Muscle of back (tissue), 3 donors: ENCODE measurements at regions not wholly inside any gene's neighbourhood (a gene's known extent, or its start where the extent isn't known, plus 50 kb on each side); places are given as distances from the start of the nearest gene placed in this dataset.
"Not testable (repeated sequence)": the region's sequence is repeated elsewhere in the genome, so short reads cannot be mapped to it uniquely, and the experiment has no call there.

Experiments used
- DNase-seq, 3 donors: peaks; one replicate each; pipeline versions ENCODE4 v3.0.0 to v3.0.0-alpha.2; 2013

DNA sequence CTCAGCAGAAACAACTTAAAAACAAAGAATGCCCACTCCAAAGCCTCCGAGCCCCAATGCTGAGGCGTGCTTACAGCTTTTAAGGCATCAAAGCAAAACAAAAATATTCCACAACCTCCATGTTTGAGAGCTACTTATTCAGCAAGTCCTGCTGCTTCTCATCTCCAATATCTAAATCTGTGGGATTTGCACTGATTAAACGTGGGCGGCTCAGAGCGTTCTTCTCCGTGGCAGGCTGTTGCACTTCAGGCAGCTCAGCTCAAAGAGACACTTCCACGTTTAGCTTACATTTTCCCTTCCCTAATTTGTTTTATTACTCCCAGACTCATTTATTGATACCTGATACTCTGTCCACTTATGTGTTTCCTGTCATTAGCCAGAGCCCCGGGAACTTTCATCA lies 282.6 kb upstream of the MCTP2 start:
- peak in 2 of 3 donors; percentile 17 to 38 for DNase-seq

DNA sequence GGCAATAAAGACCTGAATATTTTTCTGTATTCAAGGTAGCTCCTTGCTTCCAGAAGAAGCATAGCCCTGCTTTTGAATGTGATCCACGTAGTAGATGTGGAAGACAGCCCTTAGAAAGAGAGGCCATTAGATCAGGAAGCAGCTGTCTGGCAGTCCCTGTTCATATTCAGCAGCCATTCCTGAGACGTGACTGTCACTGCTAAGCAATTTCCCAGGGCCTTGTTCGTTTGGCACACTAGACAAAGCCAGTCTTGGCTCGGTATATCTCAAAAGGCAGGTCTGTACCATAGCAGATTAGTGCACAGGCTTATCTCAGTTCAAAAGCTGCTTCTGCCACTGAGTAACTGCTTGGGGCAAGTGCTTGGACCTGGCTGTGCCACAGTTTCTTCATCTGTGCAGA lies 287.8 kb upstream of the MCTP2 start:
- DNase-seq, result peak; percentile 31 to 67 (median 34)

DNA sequence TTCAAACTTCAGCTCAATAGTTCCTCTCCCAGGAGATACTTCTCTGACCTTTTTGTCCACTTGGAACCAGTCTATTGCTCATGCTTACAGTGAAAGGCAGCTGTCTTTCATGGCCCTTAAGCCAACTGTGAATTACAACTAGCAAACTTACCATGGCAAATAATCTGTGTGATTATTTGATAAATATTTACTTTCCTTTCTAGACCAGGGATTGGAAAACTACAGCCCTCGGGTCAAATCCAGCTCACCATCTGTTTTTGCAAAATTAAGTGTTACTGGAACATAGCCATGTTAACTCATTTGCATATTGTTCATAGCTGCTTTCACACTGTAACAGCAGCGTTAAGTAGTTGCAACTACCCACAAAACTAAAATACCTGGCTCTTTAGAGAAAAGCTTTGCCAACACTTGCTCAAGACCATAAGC lies 289.1 kb upstream of the MCTP2 start:
- peak in 2 of 3 donors; percentile 22 to 68 for DNase-seq

DNA sequence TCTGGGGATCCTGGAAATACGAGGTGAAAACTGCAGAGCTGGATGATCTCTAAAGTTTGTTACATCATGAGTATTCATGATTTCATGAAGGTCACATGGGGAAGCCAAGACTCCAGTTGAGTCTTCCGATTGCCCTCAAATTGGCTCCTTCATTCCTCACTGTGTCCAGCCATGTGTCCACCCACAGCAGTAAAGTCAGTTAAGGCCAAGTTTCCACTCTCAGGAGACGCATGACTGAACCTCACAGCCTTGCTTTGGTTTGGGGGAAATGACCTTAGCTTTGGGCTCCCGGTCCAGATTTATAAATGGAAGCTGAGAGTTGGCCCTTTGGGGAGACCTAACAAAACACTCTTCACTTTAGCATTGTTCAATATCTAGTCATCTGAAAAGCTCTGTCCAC lies 289.7 kb upstream of the MCTP2 start:
- DNase-seq, result no peak

DNA sequence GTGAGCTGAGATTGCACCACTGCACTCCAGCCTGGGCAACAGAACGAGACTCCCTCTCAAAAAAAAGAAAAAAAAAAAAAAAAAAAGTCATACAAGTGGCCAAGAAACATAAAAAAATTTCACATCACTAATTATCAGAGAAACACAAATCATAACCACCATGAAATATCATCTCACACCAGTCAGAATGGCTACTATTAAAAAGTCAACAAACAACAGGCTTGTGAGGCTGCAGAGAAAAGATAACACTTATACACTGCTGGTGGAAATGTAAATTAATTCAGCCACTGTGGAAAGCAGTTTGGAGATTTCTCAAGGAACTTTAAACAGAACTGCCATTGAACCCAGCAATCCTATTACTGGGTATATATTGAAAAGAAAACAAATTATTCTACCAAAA lies 291.1 kb upstream of the MCTP2 start:
- DNase-seq, result no peak

DNA sequence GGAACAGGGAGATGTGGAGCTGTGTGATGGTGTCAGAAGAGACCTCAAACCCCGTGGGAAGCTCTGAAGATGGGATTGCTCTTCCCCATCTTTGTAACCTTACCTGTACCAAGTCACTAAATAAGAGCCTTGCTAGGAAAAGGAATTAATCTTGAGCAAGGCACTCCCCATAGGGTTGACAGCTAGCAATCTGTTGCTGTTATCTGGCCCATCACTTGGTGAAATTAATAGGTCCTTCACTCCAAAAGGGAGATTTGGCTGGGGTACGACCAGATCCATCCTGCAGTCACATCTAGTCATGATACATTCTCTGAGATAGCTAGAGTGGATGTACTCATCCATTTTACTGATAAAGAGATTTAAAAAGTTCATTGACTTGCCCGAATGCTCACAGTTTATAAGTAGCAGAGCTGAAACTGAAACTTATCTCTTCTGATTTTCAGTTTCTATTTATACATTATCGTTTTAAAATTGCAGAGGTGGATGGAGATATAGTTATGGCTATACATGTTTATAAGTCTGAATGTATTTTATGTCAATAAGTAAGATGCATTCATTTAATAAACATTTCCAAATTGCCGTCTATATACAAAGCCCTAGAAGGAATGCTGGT lies 299.1 kb upstream of the MCTP2 start:
- no peak for DNase-seq

DNA sequence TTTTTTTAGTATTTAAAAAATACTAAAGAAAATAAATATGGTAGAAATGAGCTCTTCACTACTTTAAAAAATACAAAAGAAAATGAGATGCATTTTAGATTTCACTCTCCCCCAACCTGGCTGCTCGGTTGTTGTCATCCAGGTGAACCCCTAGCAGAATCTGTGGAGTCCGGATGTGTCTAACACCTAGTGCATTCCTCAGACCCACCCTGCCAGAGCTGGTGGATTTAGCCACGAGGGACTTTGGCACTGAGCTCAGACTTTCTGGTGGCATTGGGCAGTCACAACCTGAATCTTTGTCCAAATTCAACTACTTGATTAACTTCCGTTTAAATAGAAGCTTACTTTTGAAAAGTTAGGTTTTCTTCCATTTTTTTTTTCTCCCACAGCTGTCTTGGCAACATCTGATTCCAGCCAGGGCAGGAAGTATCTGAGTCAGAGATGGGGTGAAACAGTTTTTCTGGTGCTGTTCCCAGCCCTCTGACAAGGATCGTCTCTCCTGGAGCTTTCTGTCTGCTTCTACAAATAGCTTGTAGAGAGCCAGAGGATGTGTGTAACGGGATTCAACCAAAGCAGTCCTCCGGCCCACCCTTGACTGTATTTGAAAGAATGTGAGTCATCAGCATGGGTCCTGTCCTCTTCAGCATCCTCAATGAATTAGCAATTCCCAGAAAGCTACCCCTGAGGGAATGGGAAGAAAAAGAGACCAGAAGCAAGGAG lies 301.8 kb upstream of the MCTP2 start:
- DNase-seq, result peak; percentile 86 to 95 (median 93)

DNA sequence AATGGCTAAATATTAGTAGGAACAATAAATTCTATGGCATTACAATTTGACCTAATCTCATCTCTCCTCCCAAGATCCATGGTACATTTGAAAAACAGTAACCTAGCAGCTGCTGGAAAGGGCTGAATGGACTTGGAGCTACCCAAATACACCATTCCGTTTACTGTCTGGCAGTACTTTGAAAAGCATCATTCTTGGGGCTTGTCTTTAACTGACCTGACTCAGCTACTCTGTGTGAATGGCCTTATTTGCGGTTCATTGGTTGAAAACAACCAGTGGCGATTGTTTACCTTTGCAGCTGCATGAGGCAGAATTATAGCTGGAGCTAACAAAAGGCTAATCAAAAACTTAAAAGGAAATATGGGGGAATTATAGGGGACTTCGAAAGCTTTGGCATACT lies 311.2 kb upstream of the MCTP2 start:
- DNase-seq, result no peak

DNA sequence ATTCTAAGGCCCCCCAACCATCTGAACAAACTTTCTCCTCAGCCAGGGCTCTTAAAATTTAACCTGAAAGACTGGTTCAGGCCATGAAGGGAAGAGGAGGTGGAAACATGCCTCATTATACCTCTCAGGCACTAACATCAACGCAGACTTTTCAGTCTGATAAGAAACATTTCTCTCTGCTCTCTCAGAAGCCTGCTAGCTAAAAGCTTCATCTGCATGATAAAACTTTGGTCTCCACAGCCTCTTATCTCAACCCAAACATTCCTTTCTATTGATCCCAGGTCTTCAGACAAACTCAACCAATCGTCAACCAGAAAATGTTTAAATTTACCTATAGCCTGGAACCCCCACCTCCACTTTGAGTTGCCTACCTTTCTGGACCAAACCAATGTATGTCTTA lies 312.6 kb upstream of the MCTP2 start:
- DNase-seq, result not testable (repeated sequence)

DNA sequence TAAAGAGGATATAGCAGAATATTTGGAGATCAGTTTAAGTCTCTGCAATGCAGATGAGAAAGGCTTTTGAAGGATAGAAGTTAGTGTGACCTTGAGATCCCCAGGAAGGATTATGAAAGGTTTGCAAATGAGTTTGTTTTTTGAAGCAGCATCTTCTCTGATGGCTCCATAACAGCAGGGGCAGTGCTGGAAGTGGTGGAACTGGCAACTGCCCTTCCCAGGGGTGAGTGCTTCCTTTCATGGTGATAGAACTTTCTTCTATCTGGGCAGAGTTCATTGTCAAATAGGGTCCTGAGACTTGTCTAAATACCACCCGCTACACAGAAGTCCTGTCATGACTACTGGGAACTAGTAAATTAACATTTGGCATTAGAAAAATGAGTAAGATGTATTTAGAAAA lies 314.2 kb upstream of the MCTP2 start:
- DNase-seq, result no peak

DNA sequence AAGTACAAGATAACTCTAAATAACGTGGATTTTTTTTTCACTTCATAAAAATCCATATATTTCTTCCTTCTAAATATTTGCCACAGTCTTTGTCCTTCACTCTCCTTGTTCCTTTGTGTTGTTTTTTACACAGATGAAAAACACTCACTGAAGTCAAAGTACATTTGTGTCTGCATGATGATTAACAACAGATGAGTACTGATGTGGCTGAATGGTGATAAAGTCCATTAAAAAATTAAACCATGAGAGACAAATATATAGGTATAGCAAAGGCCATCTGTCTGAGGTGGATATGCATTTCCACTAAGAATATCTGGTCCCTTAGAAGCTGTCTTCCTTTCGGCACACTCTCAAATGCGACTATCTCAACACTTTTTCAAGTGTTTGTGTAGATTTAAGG lies 317.5 kb upstream of the MCTP2 start:
- DNase-seq, result no peak

DNA sequence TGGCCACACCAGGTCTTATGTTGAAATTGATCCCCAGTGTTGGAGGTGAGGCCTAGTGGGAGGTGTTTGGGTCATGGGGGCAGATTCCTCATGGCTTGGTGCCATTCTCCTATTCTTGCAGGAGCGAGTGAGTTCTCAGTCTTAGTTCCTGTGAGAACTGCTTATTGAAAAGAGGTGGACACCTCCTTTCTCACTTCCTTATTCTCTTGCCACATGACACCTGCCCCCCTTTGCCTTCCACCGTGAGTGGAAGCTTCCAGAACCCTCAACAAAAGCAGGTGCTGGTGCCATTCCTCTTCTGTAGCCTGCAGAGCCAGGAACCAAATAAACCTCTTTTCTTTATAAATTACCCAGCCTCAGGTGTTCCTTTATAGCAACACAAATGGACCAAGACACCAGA lies 318.1 kb upstream of the MCTP2 start:
- no peak for DNase-seq

DNA sequence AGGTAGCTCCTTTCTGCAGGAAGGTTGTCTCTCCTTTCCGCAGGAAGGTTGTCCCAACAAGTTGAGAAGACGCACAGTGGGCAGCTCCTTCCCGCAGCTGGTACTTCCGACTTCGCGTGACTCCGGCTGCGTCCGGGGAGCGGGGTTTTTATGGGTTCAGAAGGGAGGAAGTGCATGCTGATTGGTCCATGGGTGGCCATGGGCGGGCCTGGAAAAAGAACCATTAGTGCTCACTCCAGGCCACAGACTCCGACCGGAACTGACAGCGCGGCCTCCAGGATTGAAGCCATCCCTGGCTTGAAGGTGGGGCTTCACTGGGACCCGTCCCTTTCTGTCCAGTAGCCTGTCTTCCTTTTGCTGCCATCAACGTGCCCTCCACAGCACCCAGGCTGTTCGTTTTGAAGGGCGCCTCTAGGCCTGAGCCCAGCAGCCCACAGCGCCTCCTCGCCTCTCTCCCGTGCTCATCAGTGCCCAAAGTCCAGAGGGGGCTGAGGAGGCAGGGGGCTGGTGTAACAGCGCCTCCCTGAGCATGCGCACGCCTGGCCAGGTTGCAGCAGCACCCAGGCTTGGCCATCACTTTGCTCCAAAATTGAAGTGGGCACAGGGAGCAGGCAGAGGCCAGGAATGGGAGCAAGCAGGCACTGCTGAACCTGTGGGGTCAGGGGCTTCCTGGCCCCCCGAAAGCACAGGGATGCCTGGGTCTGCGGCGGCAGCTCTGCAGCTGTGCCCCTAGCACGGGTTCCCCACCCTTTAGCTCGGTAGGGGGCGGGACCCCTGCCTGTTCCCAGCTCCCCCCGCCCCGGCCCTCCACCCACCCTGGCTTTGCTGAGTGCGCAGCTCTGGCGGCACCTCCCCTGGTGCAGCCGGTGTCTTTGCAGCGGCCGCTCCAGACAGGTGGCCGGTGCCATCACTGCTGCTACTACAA lies 330.6 kb upstream of the MCTP2 start:
- DNase-seq, result no peak

DNA sequence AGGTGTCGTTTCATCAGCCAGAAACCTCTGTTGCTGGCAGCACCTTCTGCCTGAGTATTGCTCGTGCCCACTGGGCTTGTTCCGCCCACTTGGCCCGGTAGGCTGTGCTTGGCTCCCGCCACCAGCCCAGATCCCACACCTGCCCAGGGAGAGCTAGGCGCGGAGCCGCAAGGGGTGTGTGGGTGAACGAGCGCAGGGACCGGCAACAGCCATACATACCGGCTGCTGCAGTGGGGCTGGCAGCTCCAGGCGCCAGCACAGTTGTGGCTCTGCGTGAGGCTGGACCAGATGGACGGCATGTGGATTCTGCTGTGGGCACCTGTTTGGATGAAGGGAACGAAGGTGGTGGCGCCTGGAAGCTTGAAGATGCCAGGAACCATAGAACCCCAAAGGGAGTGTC lies 331.5 kb upstream of the MCTP2 start:
- no peak for DNase-seq

DNA sequence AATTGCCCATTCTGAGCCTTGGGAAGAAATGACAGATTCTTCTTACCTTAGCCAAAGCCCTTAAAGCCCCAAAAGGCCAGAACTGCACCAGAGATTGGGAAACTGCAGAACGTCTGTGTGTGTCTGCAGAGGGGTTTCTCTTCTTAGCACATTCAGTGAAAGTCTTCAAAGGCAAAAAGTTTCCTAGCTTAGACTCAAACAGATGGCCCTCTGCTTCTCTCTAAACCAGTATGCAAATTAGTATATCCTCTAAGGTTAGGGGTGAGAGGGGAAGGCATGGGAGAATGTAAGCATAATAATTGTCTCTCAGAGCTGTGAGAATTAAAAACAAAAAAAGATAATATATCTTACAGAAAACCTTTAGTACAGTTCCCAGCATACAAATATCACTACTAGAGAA lies 334.0 kb upstream of the MCTP2 start:
- no peak for DNase-seq

DNA sequence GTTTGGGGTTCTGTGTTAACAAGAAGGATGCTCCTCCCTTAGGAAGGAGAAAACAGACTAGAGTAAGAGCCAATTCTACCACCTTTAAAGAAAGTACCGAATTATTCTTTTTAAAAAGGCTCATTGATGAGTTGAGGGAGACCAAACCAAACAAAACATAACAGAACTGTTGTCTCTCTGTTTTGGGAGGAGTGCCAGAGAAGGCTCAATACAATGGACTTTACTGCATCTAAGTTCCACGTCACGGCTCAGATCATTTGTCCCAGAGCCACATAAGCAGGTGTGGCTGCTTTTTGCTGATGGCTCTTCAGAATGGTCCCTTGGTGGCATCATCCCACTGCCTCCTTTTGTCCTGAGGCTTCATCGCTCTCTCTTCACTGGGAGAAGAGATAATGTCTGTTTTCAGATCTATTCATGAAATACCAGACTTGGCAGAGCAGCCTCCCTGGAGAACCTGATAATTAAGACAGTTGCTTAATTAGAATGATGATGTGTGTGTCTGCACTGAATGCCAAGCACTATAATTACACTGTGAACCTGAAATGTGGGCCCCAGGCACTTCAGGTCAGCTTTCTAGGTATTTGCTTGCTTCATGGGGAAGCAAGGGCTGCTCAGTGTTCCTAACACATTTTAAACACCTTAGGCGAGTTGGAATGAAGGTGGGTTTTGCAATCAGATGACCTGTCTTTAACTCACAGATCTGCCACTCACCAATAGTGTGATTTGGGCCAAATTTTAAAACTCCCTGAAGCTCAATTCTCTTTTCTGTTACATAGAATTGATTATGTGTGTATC lies 335.2 kb upstream of the MCTP2 start:
- DNase-seq, result no peak

DNA sequence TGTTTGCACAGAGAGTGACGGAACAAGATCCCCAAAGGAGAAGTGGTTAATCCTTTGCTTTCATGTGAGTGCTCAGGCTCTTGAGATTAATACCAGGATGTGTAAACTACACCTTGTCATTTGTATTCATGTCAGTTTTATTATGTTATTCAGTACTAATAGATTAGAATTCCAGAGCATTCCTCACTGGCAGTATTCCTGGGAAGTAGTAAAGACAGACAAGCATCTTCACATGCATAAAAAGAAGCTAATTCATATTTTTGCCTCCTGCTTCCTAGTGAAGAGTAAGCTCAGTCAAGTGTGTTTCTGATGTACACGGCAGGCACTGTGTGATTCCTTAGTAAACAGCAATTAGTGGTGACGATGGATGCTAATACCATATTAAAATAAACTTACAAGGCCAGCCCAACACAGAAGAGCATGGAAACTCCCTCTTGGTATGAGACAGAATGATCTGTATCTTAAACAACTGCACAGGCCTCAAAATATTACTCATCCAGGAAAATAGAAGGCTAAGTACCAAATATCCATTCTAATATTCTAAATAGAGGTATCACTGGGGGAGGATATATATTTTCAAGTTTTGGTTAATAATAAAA lies 336.8 kb upstream of the MCTP2 start:
- no peak for DNase-seq

DNA sequence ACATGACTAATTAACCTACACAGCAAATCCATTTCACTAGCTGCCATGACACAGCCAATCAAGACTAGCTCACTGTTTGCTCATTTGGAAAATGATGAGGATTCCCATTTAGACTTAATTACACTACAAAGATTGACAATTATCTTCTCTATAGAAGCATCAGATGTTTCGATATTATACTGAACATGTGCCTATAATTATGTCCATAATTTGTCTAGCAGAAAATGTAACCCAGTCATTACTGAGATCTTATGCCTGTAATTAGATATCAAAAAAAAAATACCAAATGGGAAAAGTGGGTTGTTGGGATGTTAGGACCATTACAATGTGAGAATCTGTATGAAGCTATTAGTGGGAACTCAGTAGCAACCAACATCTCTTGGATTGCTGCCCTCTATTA lies 344.2 kb upstream of the MCTP2 start:
- DNase-seq, result no peak

DNA sequence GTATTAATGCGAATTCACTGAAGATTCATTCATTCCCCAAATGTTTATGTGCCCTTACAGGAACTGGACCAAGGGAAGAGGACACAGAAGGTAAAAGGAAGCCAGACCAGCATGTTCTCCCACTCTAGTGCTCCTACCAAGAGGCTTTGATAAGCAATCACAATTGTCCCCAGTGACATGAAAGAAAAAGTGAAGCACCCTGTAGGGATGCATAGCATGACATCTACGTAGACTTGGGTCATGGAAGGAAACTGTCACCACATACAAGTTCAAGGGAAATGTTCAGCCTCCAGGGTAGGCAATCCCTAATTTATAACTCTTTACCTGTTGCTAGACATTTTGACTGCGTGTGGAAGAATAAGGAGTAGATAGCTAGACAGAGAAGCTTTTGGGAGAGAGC lies 348.6 kb upstream of the MCTP2 start:
- no peak for DNase-seq

DNA sequence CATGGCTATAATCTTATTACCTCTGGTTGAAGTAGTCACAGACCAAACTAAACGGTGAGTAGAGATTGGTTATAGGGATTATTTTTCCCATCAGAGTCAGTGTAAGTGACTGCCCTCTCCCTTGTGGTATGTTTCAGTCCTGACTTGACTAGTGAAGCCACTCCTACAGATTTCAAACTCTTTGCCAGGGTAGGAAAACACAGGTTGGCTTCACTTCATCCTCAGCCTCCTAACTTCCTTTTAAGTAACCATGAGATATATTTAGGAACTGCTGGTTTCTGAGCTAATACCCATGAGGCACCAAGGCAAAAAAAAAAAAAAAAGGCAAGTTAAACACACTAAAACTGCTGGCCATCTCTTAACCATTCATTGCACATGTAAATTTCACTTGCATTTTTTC lies 349.2 kb upstream of the MCTP2 start:
- peak in 1 of 3 donors; percentile 37 for DNase-seq

DNA sequence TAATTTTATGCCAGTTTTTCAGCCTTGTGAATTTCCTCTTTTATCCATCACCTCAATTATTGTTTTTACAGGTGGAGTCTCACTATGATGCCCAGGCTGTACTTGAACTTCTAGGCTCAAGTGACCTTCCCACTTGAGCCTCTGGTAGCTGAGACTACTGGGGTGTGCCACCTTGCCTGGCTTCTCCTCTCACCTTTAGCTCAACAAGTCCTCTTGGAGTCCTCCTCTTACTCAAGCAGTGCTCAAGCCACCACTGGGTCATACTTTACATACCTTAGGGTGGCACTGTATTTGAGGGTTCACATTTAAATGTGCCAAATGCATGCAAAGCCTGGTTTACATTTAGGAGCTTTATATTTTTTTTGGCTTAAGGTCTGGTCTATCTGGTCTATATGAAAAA lies 350.1 kb upstream of the MCTP2 start:
- no peak for DNase-seq

DNA sequence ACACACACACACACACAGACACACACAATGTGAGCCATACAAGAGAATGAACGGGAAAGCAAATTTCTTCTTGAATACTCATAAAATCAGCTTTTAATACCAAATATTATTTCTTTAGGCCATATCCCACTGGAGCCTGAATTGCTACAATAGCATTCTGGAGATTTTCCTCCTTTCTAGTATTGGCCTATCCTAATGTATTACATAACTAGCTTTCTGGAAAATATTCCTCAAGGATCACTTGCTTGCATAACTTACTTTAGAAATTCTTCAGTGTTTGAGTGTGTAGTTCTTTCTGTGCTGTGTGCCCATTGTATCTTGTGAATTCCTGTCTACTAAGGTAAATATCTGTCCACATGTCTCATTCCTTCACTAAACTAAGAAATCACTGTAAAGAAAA lies 351.0 kb upstream of the MCTP2 start:
- DNase-seq, result peak in 1 of 3 donors; percentile 43
